ENCODE measurements at regions not wholly inside any gene's neighbourhood (a gene's known extent, or its start where the extent isn't known, plus 50 kb on each side); places are given as distances from the start of the nearest gene placed in this dataset.

- no peak for TF ChIP-seq CTCF (IDR thresholded peaks at IDR 0.05)
- Histone ChIP-seq H3K27me3 (peaks cover 0 to 5% (median 0%) of the 10 kb centered on the region in 7 donors), H3K27ac (peak overlapping the region in 1 of 10 donors; percentile 32), H3K36me3 (no peaks in the 10 kb centered on the region), H3K4me3 (no peak overlapping the region), H3K9me3 (peaks cover 0 to 4% (median 0%) of the 10 kb centered on the region in 11 donors), H3K4me1 (no peaks in the 10 kb centered on the region)
- 40 to 64% methylated on average over 2 of the region's 2 CpGs for WGBS, 2 donors
- DNase-seq = no peak
- intact Hi-C loops (cut with DNase I) = no loop called here
- peak in 5 of 8 donors; percentile 34 to 81 (median 44) for ATAC-seq
Measured at GRCh38 chr20:60467078-60467477, 508.9 kb downstream of the CDH26 start.

GRCh38 chr20:60467771-60468170 is 509.5 kb downstream of the CDH26 start:
- Histone ChIP-seq H3K36me3 (no peaks in the 10 kb centered on the region), H3K9me3 (no peaks in the 10 kb centered on the region), H3K4me3 (no peak overlapping the region), H3K27ac (no peak overlapping the region), H3K27me3 (peaks cover 0 to 5% (median 0%) of the 10 kb centered on the region in 7 donors), H3K4me1 (no peaks in the 10 kb centered on the region)
- TF ChIP-seq CTCF (IDR thresholded peaks at IDR 0.05) = no peak
- ATAC-seq = no peak
- WGBS, 2 donors = 84 to 86% methylated on average over 4 of the region's 4 CpGs
- DNase-seq = no peak
- intact Hi-C loops (cut with DNase I) = no loop called here

- no peak overlapping the region for H3K4me3 ChIP-seq
- ATAC-seq (no peak), DNase-seq (no peak)
- no peak for TF ChIP-seq CTCF (IDR thresholded peaks at IDR 0.05)
- H3K4me1 ChIP-seq = no peaks in the 10 kb centered on the region
- no peaks in the 10 kb centered on the region for H3K36me3 ChIP-seq
- no peaks in the 10 kb centered on the region for H3K9me3 ChIP-seq
- no peak overlapping the region for H3K27ac ChIP-seq
- peaks cover 0 to 9% (median 0%) of the 10 kb centered on the region in 7 donors for H3K27me3 ChIP-seq
- WGBS, 2 donors = 72 to 73% methylated on average over 5 of the region's 5 CpGs
- intact Hi-C loops (cut with DNase I) = no loop called here
Measured at GRCh38 chr20:60469829-60470228, 511.6 kb downstream of the CDH26 start.

GRCh38 chr20:60470366-60470765 is 512.1 kb downstream of the CDH26 start:
- Histone ChIP-seq H3K27me3 (peaks cover 0 to 11% (median 0%) of the 10 kb centered on the region in 7 donors), H3K9me3 (no peaks in the 10 kb centered on the region), H3K36me3 (no peaks in the 10 kb centered on the region), H3K4me3 (no peak overlapping the region), H3K4me1 (no peaks in the 10 kb centered on the region), H3K27ac (no peak overlapping the region)
- intact Hi-C loops (cut with DNase I) = no loop called here
- TF ChIP-seq CTCF (IDR thresholded peaks at IDR 0.05) = no peak
- ATAC-seq (no peak), DNase-seq (no peak)
- WGBS, 2 donors = 82 to 95% methylated on average over 1 of the region's 1 CpG

All from heart right ventricle (tissue), 16 donors.